Endothelial cell of umbilical vein (primary cell): ENCODE measurements at regions not wholly inside any gene's neighbourhood (a gene's known extent, or its start where the extent isn't known, plus 50 kb on each side); places are given as distances from the start of the nearest gene placed in this dataset.

Experiments
- CTCF ChIP-seq, 2 donors: IDR thresholded peaks; 1 replicate in 1 of 2; 2 replicates in 1 of 2; pipeline ENCODE4 v1.5.1; 2011; ENCODE audit warnings: low read length in 2 of 2, mild to moderate bottlenecking in 2 of 2, moderate library complexity in 2 of 2, control low read depth in 1 of 2, inconsistent platforms in 1 of 2, low read depth in 1 of 2; ENCODE audit not compliant: insufficient read depth in 1 of 2; ENCODE audit errors: extremely low read depth in 1 of 2
- EZH2 ChIP-seq: IDR thresholded peaks from 2 replicates; pipeline ENCODE4 v1.6.1; 2012; ENCODE audit warnings: borderline replicate concordance, low read depth, mild to moderate bottlenecking, moderate library complexity, low read length, inconsistent platforms; ENCODE audit not compliant: severe bottlenecking
- FOS ChIP-seq: IDR thresholded peaks from 2 replicates; pipeline ENCODE4 v1.6.1; 2011; ENCODE audit warnings: mild to moderate bottlenecking, low read length, moderate library complexity, borderline replicate concordance; ENCODE audit not compliant: insufficient read depth
- JUN ChIP-seq: IDR thresholded peaks from 2 replicates; pipeline ENCODE4 v1.6.1; 2011; ENCODE audit warnings: borderline replicate concordance, low read depth; ENCODE audit not compliant: insufficient read length, insufficient read depth
- MAX ChIP-seq: IDR thresholded peaks from 2 replicates; pipeline ENCODE4 v1.6.1; 2011; ENCODE audit not compliant: insufficient read depth, insufficient read length
- POLR2A ChIP-seq: IDR thresholded peaks from 2 replicates; pipeline ENCODE4 v1.6.1; 2012; ENCODE audit warnings: low read depth, mild to moderate bottlenecking, control low read depth, low read length
- POLR2AphosphoS5 ChIP-seq: IDR thresholded peaks from 2 replicates; pipeline ENCODE4 v1.6.1; 2012; ENCODE audit warnings: low read depth, mild to moderate bottlenecking, control low read depth, low read length, moderate library complexity; ENCODE audit not compliant: insufficient read depth

DNA sequence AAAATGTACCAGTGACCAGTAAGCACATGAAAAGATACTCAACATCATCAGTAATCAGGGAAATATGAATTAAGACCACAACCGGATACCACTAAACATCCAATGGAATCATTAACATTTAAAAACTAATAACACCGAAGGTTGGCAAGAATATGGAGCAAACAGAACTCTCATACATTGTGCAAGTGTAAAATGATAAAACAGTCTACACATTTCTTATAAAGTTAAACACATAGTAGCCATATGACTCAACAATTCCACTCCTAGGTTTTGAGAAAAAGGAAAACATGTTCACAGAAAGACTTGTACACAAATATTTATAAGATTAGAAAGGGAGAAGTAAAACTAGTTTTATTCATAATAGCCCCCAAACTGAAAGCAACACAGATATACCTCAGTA, 60.3 kb upstream of the SLCO2A1 start:
- TF ChIP-seq CTCF (IDR thresholded peaks at IDR 0.05; ENCODE audit: extremely low read depth in 1 of 2, insufficient read depth in 1 of 2, low read depth in 1 of 2, low read length in 2 of 2) (no peak), POLR2AphosphoS5 (no peak), POLR2A (no peak), MAX (no peak), EZH2 (no peak), JUN (no peak), FOS (no peak)
